HG03521 (cell line): ENCODE measurements at regions not wholly inside any gene's neighbourhood (a gene's known extent, or its start where the extent isn't known, plus 50 kb on each side); places are given as distances from the start of the nearest gene placed in this dataset.
A peak's percentile ranks its signal among the peaks of the same experiment; 100 is the strongest.

ENCODE experiments used
- ATAC-seq: cut with Tn5 transposase; IDR thresholded peaks from one replicate; pipeline ENCODE4 v1.9.1; 2021; ENCODE audit warnings: mild to moderate bottlenecking, moderate library complexity; ENCODE audit not compliant: unreplicated experiment

- ATAC-seq, result no peak
Measured at GRCh38 chr4:89665662-89666061, 171.3 kb downstream of the SNCA start.

- ATAC-seq, result no peak
Measured at GRCh38 chr4:89664521-89664920, 172.4 kb downstream of the SNCA start.

DNA sequence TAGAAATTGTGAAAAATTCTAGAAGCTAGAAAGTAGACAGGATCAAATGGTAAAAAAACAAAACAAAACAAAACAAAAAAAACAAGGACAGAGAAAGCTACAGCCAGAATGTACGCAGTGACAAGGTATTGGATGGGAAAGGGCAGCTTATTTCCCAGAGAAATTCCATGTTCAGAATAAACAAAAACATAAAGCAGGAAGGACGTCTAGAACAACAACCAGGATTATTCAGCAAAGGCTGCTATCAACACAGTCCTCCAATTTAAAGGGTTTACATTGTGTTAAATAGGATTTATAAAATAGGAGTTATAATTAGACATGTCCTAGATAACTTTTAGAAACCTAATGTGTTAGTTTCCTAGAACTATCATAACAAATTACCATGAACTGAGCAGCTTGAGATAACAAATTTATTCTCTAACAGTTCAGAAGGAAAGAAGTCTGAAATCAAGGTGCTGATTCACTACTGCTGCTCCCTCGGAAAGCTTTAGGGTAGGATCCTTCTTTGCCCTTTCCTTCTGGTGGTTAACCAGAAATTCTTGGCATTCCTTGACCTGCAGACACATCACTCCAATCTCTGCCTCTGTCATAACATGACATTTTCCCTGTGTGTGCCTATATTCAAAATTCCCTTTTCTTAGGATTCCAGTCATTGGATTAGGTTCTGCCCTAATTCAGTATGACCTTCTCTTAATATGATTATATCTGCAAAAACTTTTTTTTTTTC lies 175.6 kb downstream of the SNCA start:
- no peak for ATAC-seq

DNA sequence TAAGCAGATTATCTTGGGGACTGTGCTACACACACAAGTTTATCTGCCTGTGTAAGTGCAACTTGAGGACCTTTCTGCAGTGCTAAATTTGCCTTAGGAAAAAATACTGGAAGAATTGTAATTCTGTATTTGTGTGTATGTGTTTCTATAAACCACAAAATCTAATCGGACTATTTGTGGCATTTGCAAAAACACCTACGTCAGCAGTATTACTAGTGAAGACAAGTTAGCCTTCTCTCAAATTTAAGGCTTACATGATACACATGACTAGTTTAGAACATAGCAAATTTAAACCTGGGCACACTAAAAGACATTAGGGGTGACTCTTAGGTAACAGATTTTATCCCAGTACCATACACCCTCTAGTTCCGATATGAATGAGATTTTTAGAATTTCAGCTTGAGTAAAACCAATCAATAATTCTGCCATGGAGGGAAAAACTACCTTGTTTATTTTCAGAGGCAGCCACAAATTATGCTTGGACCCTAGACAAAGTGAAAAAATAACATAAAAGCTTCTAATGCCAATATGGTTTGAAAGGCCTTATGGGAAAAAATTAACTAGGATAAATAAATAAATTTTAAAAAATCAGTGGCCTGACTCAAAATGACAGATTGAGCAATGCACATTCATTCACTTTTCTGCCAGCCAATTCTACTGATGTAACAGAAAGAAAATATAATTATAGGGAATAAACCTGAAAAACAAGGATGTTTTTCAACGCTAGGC lies 176.4 kb downstream of the SNCA start:
- no peak for ATAC-seq

DNA sequence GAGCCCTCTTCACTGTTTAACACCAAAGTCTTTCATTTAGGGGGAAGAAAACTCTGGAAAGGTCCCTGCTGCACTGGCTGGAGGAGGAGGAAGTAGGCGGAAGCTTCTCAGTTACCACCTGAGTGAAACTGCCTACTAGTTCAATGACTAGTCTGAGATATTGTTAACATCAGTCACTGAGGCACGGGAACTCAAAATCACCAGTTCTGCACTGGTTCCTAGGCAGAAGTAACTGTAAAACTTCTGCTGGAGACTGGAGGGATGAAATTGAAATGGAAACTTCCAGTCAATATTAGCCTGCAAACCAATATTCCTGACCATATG lies 178.3 kb downstream of the SNCA start:
- peak; percentile 47 for ATAC-seq

GRCh38 chr4:89657931-89658700 lies 178.8 kb downstream of the SNCA start:
- peak; percentile 61 for ATAC-seq

DNA sequence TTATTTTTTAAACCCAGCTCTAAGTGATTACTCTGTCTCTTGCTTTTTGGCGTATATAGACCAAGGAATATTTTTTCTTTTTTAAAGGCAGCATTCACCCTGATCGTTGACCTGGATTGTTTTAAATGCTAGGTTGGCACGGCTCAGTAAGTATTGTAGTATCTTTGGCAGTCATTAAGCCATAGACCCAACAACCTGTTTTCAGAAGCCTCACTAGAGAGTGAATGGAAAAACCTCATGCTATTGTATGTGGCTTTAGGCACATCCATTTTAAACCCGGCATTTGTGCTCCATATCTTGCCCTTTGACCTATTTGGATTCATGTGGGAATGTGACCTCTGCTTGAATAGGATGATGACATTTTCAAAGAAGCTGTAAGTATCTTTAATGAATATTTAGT lies 183.9 kb downstream of the SNCA start:
- ATAC-seq, result no peak

- ATAC-seq, result no peak
Measured at GRCh38 chr4:89645482-89645881, 191.5 kb downstream of the SNCA start.

GRCh38 chr4:89641367-89641687 lies 195.6 kb downstream of the SNCA start:
- ATAC-seq, result no peak

DNA sequence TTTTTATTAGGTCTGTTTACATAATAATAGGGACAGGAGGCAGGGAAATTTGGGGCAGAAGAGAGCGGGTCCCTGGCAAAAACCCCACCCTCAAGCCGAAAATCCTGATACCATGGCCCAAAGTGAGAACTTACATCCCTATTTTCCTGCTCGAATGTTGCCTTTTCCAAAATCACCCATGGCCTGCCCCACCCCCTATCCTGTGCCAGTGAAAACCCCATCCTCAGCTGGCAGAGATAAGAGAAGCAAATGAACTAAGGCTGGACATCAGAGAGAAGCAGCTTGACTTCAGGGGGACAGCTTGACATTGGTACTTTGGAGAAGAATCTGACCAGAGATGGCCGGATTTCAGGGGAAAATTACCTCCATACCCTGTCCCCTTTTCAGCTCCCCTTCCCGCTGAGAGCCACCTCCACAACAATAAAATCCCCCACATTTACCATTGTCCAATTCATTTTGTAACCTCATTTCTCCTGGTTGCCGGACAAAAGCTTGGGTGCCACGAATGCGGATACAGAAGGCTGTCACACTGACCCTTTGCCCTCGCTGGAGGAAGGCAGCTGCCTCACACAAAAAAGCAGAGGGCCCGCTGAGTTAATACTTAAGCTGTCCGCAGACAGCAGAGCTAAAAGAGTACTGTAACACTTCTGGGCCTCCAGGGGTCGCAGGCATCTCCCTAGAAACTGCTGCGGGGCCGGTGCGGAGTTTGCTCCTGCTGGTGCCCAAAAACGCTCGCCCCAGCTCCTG lies 196.2 kb downstream of the SNCA start:
- no peak for ATAC-seq

DNA sequence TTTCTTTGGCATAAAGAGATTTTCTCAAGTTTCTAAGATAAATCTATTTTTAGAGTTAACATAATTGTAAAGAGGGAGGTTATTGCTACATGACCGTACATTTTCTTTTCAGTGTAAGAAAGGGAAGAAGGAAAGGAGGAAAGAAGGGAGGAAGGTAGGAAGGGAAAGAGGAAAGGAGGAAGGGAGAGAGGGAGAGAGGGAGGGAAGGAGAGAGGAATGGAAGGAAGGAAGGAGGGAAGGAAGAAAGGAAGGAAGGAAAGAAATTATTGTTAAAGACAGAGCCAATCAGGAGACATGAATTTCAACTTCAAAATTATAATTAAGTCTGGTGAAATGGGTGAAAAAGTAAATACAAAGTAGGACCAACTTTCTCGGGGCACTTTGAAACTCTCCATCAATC lies 197.6 kb downstream of the SNCA start:
- no peak for ATAC-seq

- ATAC-seq, result no peak
Measured at GRCh38 chr4:89625599-89626293, 211.2 kb downstream of the SNCA start.

DNA sequence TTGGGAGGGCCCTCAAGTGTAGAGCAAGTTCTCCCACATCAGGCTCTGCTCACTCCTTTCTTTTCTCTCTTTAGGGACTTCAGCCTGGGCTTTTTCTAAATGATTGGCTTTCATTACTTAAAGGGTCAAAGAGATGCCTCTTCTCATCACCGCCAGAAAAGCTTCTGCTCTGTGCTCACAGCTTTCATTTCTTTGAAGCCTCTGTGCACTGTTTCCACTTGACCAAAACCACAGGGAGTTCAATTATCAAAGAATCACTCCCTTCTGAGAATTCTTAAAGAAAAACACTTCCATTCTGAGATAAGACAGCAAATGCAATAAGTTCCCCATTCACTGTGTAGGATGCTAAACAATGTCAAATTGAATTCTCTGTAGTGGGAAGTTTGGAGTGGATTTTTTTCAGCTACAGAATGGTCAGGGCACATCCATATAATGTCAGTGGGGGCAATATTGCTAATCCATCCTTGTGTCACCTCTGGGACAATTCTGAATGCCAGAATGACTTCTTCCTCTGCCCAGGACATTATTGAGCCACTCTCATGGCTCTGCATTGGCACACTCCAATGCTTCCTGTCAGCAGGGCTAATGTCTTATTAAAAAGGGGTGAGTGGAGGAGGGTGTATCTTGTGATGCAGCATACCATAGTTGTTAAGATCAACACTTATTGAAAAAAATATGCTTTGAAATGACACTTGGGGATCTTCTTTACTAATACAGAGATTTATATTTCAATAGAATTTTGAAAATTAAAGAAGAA lies 217.6 kb downstream of the SNCA start:
- no peak for ATAC-seq

DNA sequence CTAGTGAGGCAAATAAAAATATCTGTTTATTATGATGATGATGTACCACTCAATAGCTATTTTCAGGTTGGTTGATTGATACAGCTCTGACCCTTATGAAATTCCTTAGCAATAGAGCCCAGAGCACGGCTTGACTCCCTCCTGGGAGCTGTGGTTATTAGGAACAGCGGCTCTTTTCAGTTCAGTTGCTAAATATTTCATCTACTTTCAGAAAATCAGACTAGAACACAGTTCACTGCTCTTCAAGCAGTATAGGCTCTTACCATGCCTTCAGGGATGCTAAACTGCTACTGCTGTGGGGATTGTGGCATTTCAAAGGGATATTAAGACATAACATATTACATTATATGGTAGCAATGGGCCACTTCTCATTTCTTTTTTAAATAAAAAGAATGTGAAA lies 218.8 kb downstream of the SNCA start:
- no peak for ATAC-seq

GRCh38 chr4:89617317-89617716 lies 219.6 kb downstream of the SNCA start:
- no peak for ATAC-seq

GRCh38 chr4:89616382-89616781 lies 220.6 kb downstream of the SNCA start:
- no peak for ATAC-seq

GRCh38 chr4:89615051-89615450 lies 221.9 kb downstream of the SNCA start:
- ATAC-seq, result no peak

DNA sequence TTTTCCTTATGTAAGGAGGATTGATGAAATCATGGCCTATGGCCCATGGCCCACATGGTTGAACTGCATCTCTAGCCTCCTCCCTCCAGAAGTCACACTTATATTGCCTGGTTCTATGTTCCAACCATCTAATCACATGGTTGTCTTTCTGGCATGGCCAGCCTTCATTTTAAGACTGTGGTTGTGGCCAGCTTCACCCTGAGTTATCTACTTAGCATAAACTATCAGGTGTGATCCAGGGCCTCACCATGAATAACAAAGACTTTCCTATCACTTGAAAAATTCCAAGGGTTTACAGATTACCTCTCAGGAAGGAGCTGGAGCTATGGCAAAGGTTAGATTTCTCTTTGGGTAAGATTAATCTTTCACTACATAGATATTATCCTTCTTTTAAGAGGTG lies 222.8 kb downstream of the SNCA start:
- ATAC-seq, result no peak

DNA sequence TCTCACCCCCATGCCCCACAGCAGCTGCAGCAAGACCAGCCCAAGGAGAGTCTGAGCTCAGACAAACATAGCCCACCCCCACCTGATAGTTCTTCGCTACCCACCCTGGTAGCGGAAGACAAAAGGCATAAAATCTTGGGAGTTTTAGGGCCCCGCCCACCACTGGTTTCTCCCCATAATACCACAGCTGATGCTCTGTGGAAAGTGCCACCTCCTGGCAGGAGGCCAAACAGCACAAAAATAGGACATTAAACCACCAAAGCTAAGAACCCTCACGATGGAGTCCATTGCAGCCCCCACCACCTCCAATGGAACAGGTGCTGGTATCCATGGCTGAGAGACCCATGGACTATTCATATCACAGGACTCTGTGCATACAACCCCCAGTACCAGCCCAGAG lies 226.7 kb downstream of the SNCA start:
- ATAC-seq, result no peak

- no peak for ATAC-seq
Measured at GRCh38 chr4:89609756-89610155, 227.2 kb downstream of the SNCA start.
